ENCODE measurements at regions not wholly inside any gene's neighbourhood (a gene's known extent, or its start where the extent isn't known, plus 50 kb on each side); places are given as distances from the start of the nearest gene placed in this dataset.

- no peak for TF ChIP-seq CTCF (IDR thresholded peaks at IDR 0.05; ENCODE audit: insufficient read depth, low read depth, low read length)
- Histone ChIP-seq H3K36me3 (ENCODE audit: control insufficient read depth, insufficient read depth, low read length) (no peaks in the 10 kb centered on the region), H3K27me3 (ENCODE audit: control insufficient read depth, insufficient read depth, low read length) (no peaks in the 10 kb centered on the region), H3K4me3 (ENCODE audit: low read depth, low read length) (no peak overlapping the region)
- no peak for DNase-seq (ENCODE audit: low read depth)
- ChIA-PET CTCF (no interaction called here), POLR2A (no interaction called here)
Observed at GRCh38 chr4:117331817-117332216, 246.4 kb upstream of the TRAM1L1 start.

GRCh38 chr4:117334451-117335188, 249.2 kb upstream of the TRAM1L1 start:
- Histone ChIP-seq H3K27me3 (ENCODE audit: control insufficient read depth, insufficient read depth, low read length) (no peaks in the 10 kb centered on the region), H3K4me3 (ENCODE audit: low read depth, low read length) (no peak overlapping the region), H3K36me3 (ENCODE audit: control insufficient read depth, insufficient read depth, low read length) (no peaks in the 10 kb centered on the region)
- CTCF ChIA-PET: no interaction called here
- POLR2A ChIA-PET: no interaction called here
- TF ChIP-seq CTCF (IDR thresholded peaks at IDR 0.05; ENCODE audit: insufficient read depth, low read depth, low read length): no peak
- no peak for DNase-seq (ENCODE audit: low read depth)

DNA sequence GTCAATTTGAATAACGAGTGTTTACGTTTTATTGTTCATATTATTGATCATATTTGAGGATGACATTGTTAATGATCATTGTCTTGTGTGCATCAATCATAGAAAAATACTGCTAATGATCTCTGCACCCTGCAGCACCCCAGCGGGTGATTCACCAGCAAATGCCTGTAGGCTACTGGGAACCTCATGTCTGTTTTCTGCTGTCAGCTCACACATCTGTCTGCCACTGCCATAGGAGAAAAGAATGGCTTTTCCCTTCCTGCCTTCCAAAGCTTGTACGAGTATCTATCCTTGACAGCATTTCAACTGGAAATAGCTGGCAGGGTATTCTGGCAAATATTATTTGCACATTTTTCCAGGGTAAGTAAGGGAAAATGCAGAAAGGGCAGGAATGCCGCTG, 272.1 kb upstream of the TRAM1L1 start:
- DNase-seq (ENCODE audit: low read depth): no peak
- no peaks in the 10 kb centered on the region for H3K27me3 ChIP-seq (ENCODE audit: control insufficient read depth, insufficient read depth, low read length)
- no peak overlapping the region for H3K4me3 ChIP-seq (ENCODE audit: low read depth, low read length)
- no peak for TF ChIP-seq CTCF (IDR thresholded peaks at IDR 0.05; ENCODE audit: insufficient read depth, low read depth, low read length)
- POLR2A ChIA-PET: no interaction called here
- CTCF ChIA-PET: no interaction called here
- no peaks in the 10 kb centered on the region for H3K36me3 ChIP-seq (ENCODE audit: control insufficient read depth, insufficient read depth, low read length)

DNA sequence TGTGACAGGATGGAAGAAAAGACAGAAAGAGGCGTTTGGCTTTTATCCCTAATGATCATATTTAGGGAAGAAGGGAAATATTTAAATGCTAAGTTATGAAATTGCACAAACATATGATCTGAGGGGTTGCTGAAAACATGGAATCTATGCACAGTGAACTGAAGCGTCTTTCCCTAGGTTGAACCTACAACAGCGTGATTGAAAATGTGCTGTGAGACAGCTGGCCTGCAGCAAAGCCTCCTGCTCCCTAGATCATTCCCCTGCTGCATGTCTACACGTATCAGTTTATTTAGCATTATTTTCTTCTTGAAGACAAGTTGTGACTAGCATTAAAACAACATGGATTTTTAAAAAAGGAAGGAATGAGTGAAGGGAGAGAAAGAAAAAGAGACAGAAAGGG, 272.5 kb upstream of the TRAM1L1 start:
- DNase-seq (ENCODE audit: low read depth): no peak
- TF ChIP-seq CTCF (IDR thresholded peaks at IDR 0.05; ENCODE audit: insufficient read depth, low read depth, low read length): no peak
- Histone ChIP-seq H3K4me3 (ENCODE audit: low read depth, low read length) (no peak overlapping the region), H3K36me3 (ENCODE audit: control insufficient read depth, insufficient read depth, low read length) (no peaks in the 10 kb centered on the region), H3K27me3 (ENCODE audit: control insufficient read depth, insufficient read depth, low read length) (no peaks in the 10 kb centered on the region)
- ChIA-PET POLR2A (no interaction called here), CTCF (no interaction called here)

GRCh38 chr4:117370944-117371668, 285.7 kb upstream of the TRAM1L1 start:
- ChIA-PET POLR2A (no interaction called here), CTCF (no interaction called here)
- Histone ChIP-seq H3K4me3 (ENCODE audit: low read depth, low read length) (no peak overlapping the region), H3K36me3 (ENCODE audit: control insufficient read depth, insufficient read depth, low read length) (no peaks in the 10 kb centered on the region), H3K27me3 (ENCODE audit: control insufficient read depth, insufficient read depth, low read length) (no peaks in the 10 kb centered on the region)
- no peak for TF ChIP-seq CTCF (IDR thresholded peaks at IDR 0.05; ENCODE audit: insufficient read depth, low read depth, low read length)
- DNase-seq (ENCODE audit: low read depth): no peak

All from BJ (cell line).